Activated naive CD4-positive, alpha-beta T cell treated with anti-CD3 and anti-CD28 coated beads for 36 hours (primary cell): ENCODE measurements at regions not wholly inside any gene's neighbourhood (a gene's known extent, or its start where the extent isn't known, plus 50 kb on each side); places are given as distances from the start of the nearest gene placed in this dataset.
"Not testable (repeated sequence)": the region's sequence is repeated elsewhere in the genome, so short reads cannot be mapped to it uniquely, and the experiment has no call there.

Experiments
- CTCF ChIA-PET: fragments of 350-600 bp; sonication (Branson Sonifier 250); formaldehyde crosslinking; loops from one replicate; lab custom pipeline; 2021; ENCODE audit warnings: antibody characterized with exemption; lab: Charles Lee
- DNase-seq: peaks from one replicate; pipeline ENCODE4 v3.0.0-alpha.2; 2020
- H3K27ac Mint-ChIP-seq: one replicate; pipeline ENCODE4 v1.8.0; 2021; ENCODE audit warnings: mild to moderate bottlenecking, mixed read lengths
- H3K27me3 Mint-ChIP-seq: one replicate; pipeline ENCODE4 v1.8.0; 2021; ENCODE audit warnings: low read depth, mixed read lengths
- H3K36me3 Mint-ChIP-seq: one replicate; pipeline ENCODE4 v1.8.0; 2021; ENCODE audit warnings: low read depth, mixed read lengths
- H3K4me1 Mint-ChIP-seq: one replicate; pipeline ENCODE4 v1.8.0; 2021; ENCODE audit warnings: low read depth, mixed read lengths
- H3K4me3 Mint-ChIP-seq: one replicate; pipeline ENCODE4 v1.8.0; 2021; ENCODE audit warnings: mild to moderate bottlenecking, moderate library complexity, mixed read lengths
- H3K9me3 Mint-ChIP-seq: one replicate; pipeline ENCODE4 v1.8.0; 2021; ENCODE audit warnings: mixed read lengths
- intact Hi-C: fragments of 100-400 bp; cut with micrococcal nuclease; formaldehyde crosslinking; loops from one replicate; pipeline ENCODE4 v1.15.1; 2023

GRCh38 chrX:35439034-35439660 is 359.0 kb upstream of the MAGEB16 start:
- H3K4me3 Mint-ChIP-seq = no peak overlapping the region
- no peaks in the 10 kb centered on the region for H3K27me3 Mint-ChIP-seq
- CTCF ChIA-PET = no interaction called here
- DNase-seq = no peak
- no peaks in the 10 kb centered on the region for H3K9me3 Mint-ChIP-seq
- no peaks in the 10 kb centered on the region for H3K36me3 Mint-ChIP-seq
- H3K4me1 Mint-ChIP-seq = no peaks in the 10 kb centered on the region
- intact Hi-C loops = no loop called here
- H3K27ac Mint-ChIP-seq = no peak overlapping the region

- H3K4me1 Mint-ChIP-seq = no peaks in the 10 kb centered on the region
- no peak overlapping the region for H3K27ac Mint-ChIP-seq
- no peak for DNase-seq
- CTCF ChIA-PET = no interaction called here
- no peaks in the 10 kb centered on the region for H3K9me3 Mint-ChIP-seq
- intact Hi-C loops = no loop called here
- no peaks in the 10 kb centered on the region for H3K27me3 Mint-ChIP-seq
- no peaks in the 10 kb centered on the region for H3K36me3 Mint-ChIP-seq
- no peak overlapping the region for H3K4me3 Mint-ChIP-seq
Measured at GRCh38 chrX:35439692-35440091, 358.4 kb upstream of the MAGEB16 start.

- H3K36me3 Mint-ChIP-seq = no peaks in the 10 kb centered on the region
- CTCF ChIA-PET = no interaction called here
- H3K4me1 Mint-ChIP-seq = no peaks in the 10 kb centered on the region
- H3K4me3 Mint-ChIP-seq = no peak overlapping the region
- no peaks in the 10 kb centered on the region for H3K27me3 Mint-ChIP-seq
- intact Hi-C loops = no loop called here
- no peak for DNase-seq
- H3K27ac Mint-ChIP-seq = no peak overlapping the region
- H3K9me3 Mint-ChIP-seq = no peaks in the 10 kb centered on the region
Measured at GRCh38 chrX:35442421-35442820, 355.7 kb upstream of the MAGEB16 start.

- intact Hi-C loops, H3K4me1 Mint-ChIP-seq, H3K36me3 Mint-ChIP-seq, CTCF ChIA-PET, H3K4me3 Mint-ChIP-seq, H3K27ac Mint-ChIP-seq, DNase-seq, H3K27me3 Mint-ChIP-seq, H3K9me3 Mint-ChIP-seq: not testable (repeated sequence)
Measured at GRCh38 chrX:35443091-35443582, 355.0 kb upstream of the MAGEB16 start.

- Mint-ChIP-seq H3K4me1 (no peaks in the 10 kb centered on the region), H3K27me3 (no peaks in the 10 kb centered on the region), H3K9me3 (no peaks in the 10 kb centered on the region), H3K36me3 (no peaks in the 10 kb centered on the region), H3K4me3 (no peak overlapping the region), H3K27ac (no peak overlapping the region)
- no peak for DNase-seq
- CTCF ChIA-PET = no interaction called here
- intact Hi-C loops = no loop called here
Measured at GRCh38 chrX:35444671-35445355, 353.3 kb upstream of the MAGEB16 start.

GRCh38 chrX:35445912-35446311 is 352.2 kb upstream of the MAGEB16 start:
- Mint-ChIP-seq H3K9me3 (no peaks in the 10 kb centered on the region), H3K27me3 (no peaks in the 10 kb centered on the region), H3K36me3 (no peaks in the 10 kb centered on the region), H3K4me3 (no peak overlapping the region), H3K4me1 (no peaks in the 10 kb centered on the region), H3K27ac (no peak overlapping the region)
- DNase-seq = no peak
- intact Hi-C loops = no loop called here
- CTCF ChIA-PET = no interaction called here

GRCh38 chrX:35456891-35457290 is 341.3 kb upstream of the MAGEB16 start:
- CTCF ChIA-PET = no interaction called here
- Mint-ChIP-seq H3K4me3 (no peak overlapping the region), H3K9me3 (no peaks in the 10 kb centered on the region), H3K27me3 (no peaks in the 10 kb centered on the region), H3K4me1 (no peaks in the 10 kb centered on the region), H3K36me3 (no peaks in the 10 kb centered on the region), H3K27ac (no peak overlapping the region)
- DNase-seq = no peak
- intact Hi-C loops = no loop called here

GRCh38 chrX:35458142-35458541 is 340.0 kb upstream of the MAGEB16 start:
- Mint-ChIP-seq H3K36me3 (no peaks in the 10 kb centered on the region), H3K4me1 (no peaks in the 10 kb centered on the region)
- intact Hi-C loops = no loop called here

GRCh38 chrX:35461164-35461563 is 337.0 kb upstream of the MAGEB16 start:
- Mint-ChIP-seq H3K9me3 (no peaks in the 10 kb centered on the region), H3K4me3 (no peak overlapping the region), H3K27me3 (no peaks in the 10 kb centered on the region), H3K36me3 (no peaks in the 10 kb centered on the region), H3K4me1 (no peaks in the 10 kb centered on the region), H3K27ac (no peak overlapping the region)
- CTCF ChIA-PET = no interaction called here
- DNase-seq = no peak
- intact Hi-C loops = no loop called here

More at GRCh38 chrX:35458142-35458541, 340.0 kb upstream of the MAGEB16 start:
- Mint-ChIP-seq H3K27ac (no peak overlapping the region), H3K9me3 (no peaks in the 10 kb centered on the region), H3K27me3 (no peaks in the 10 kb centered on the region), H3K4me3 (no peak overlapping the region)
- DNase-seq = no peak
- CTCF ChIA-PET = no interaction called here

- H3K9me3 Mint-ChIP-seq, H3K36me3 Mint-ChIP-seq: not testable (repeated sequence)
Measured at GRCh38 chrX:35496671-35497070, 301.5 kb upstream of the MAGEB16 start.

GRCh38 chrX:35497453-35497852 is 300.7 kb upstream of the MAGEB16 start:
- H3K4me3 Mint-ChIP-seq, DNase-seq, H3K27ac Mint-ChIP-seq, intact Hi-C loops, H3K27me3 Mint-ChIP-seq, CTCF ChIA-PET, H3K36me3 Mint-ChIP-seq, H3K4me1 Mint-ChIP-seq, H3K9me3 Mint-ChIP-seq: not testable (repeated sequence)

More at GRCh38 chrX:35496671-35497070, 301.5 kb upstream of the MAGEB16 start:
- H3K4me1 Mint-ChIP-seq, intact Hi-C loops, CTCF ChIA-PET, H3K27me3 Mint-ChIP-seq, DNase-seq, H3K27ac Mint-ChIP-seq, H3K4me3 Mint-ChIP-seq: not testable (repeated sequence)

- Mint-ChIP-seq H3K27me3 (no peaks in the 10 kb centered on the region), H3K4me1 (no peaks in the 10 kb centered on the region), H3K36me3 (no peaks in the 10 kb centered on the region), H3K27ac (no peak overlapping the region), H3K4me3 (no peak overlapping the region), H3K9me3 (peaks cover 5% of the 10 kb centered on the region)
- intact Hi-C loops = no loop called here
- CTCF ChIA-PET = no interaction called here
- DNase-seq = no peak
Measured at GRCh38 chrX:35499071-35499862, 298.9 kb upstream of the MAGEB16 start.
